ENCODE measurements at regions not wholly inside any gene's neighbourhood (a gene's known extent, or its start where the extent isn't known, plus 50 kb on each side); places are given as distances from the start of the nearest gene placed in this dataset.

GRCh38 chr15:69751147-69751546, 298.5 kb downstream of the RPLP1 start:
- TF ChIP-seq GATA2 (IDR thresholded peaks at IDR 0.05; ENCODE audit: low read depth, low read length) (no peak), GATA3 (IDR thresholded peaks at IDR 0.05; ENCODE audit: low read depth, low read length) (no peak)
